Calu3 (cell line): ENCODE measurements at regions not wholly inside any gene's neighbourhood (a gene's known extent, or its start where the extent isn't known, plus 50 kb on each side); places are given as distances from the start of the nearest gene placed in this dataset.

Experiments used
- BruUV-seq: library from RNA; stranded (reverse); fragments of 400-500 nt; replicated peaks from 2 replicates; lab custom pipeline; 2021; lab: Mats Ljungman, UMichigan
- CTCF ChIA-PET: fragments of 300-600 bp; sonication (Branson Sonifier 250); formaldehyde crosslinking; loops from one replicate; lab custom pipeline; 2022; ENCODE audit warnings: antibody characterized with exemption; lab: Charles Lee
- DNase-seq: peaks from one replicate; pipeline ENCODE4 v3.0.0; 2022
- H3K27ac Mint-ChIP-seq: one replicate; pipeline ENCODE4 v1.8.0; 2022; ENCODE audit warnings: mixed read lengths; ENCODE audit not compliant: unreplicated experiment
- H3K27me3 Mint-ChIP-seq: one replicate; pipeline ENCODE4 v1.8.0; 2022; ENCODE audit warnings: mixed read lengths; ENCODE audit not compliant: unreplicated experiment
- H3K36me3 Mint-ChIP-seq: one replicate; pipeline ENCODE4 v1.8.0; 2022; ENCODE audit warnings: mild to moderate bottlenecking, moderate library complexity, mixed read lengths; ENCODE audit not compliant: insufficient read depth, unreplicated experiment
- H3K4me1 Mint-ChIP-seq: one replicate; pipeline ENCODE4 v1.8.0; 2022; ENCODE audit warnings: mild to moderate bottlenecking, low read depth, mixed read lengths; ENCODE audit not compliant: unreplicated experiment
- H3K4me3 Mint-ChIP-seq: one replicate; pipeline ENCODE4 v1.8.0; 2022; ENCODE audit warnings: mild to moderate bottlenecking, low read depth, moderate library complexity, mixed read lengths; ENCODE audit not compliant: unreplicated experiment
- H3K9me3 Mint-ChIP-seq: one replicate; pipeline ENCODE4 v1.8.0; 2022; ENCODE audit warnings: low read depth, mixed read lengths; ENCODE audit not compliant: unreplicated experiment
- CTCF ChIP-seq: fragments of 200-600 bp; IDR thresholded peaks from one replicate; pipeline ENCODE4 v1.8.0; 2022; ENCODE audit warnings: antibody characterized with exemption; ENCODE audit not compliant: unreplicated experiment
- intact Hi-C: fragments of 100-400 bp; cut with micrococcal nuclease; formaldehyde crosslinking; loops from one replicate; pipeline ENCODE4 v1.10.0; 2022; ENCODE audit not compliant: unreplicated experiment

GRCh38 chr7:41425926-41426325 lies 277.0 kb downstream of the INHBA start:
- Mint-ChIP-seq H3K27ac (no peak overlapping the region), H3K27me3 (no peaks in the 10 kb centered on the region), H3K9me3 (peaks cover 8% of the 10 kb centered on the region), H3K4me3 (no peak overlapping the region), H3K36me3 (no peaks in the 10 kb centered on the region), H3K4me1 (no peaks in the 10 kb centered on the region)
- no peak for DNase-seq
- CTCF ChIA-PET: no interaction called here
- no peak for TF ChIP-seq CTCF
- BruUV-seq: no TSS peak
- intact Hi-C loops: no loop called here

GRCh38 chr7:41421056-41421455 lies 281.8 kb downstream of the INHBA start:
- Mint-ChIP-seq H3K4me3 (no peak overlapping the region), H3K27me3 (no peaks in the 10 kb centered on the region), H3K36me3 (no peaks in the 10 kb centered on the region), H3K9me3 (no peaks in the 10 kb centered on the region), H3K4me1 (no peaks in the 10 kb centered on the region), H3K27ac (no peak overlapping the region)
- intact Hi-C loops: no loop called here
- no peak for TF ChIP-seq CTCF
- no peak for DNase-seq
- no TSS peak for BruUV-seq
- CTCF ChIA-PET: no interaction called here

- intact Hi-C loops: no loop called here
- no peak for TF ChIP-seq CTCF
- Mint-ChIP-seq H3K4me1 (no peaks in the 10 kb centered on the region), H3K4me3 (no peak overlapping the region), H3K27ac (no peak overlapping the region), H3K36me3 (no peaks in the 10 kb centered on the region), H3K27me3 (no peaks in the 10 kb centered on the region), H3K9me3 (no peaks in the 10 kb centered on the region)
- BruUV-seq: no TSS peak
- CTCF ChIA-PET: no interaction called here
- DNase-seq: no peak
These were observed 282.5 kb downstream of the INHBA start for GRCh38 chr7:41420421-41420820.

GRCh38 chr7:41418337-41418736 lies 284.6 kb downstream of the INHBA start:
- no peaks in the 10 kb centered on the region for H3K27me3 Mint-ChIP-seq
- TF ChIP-seq CTCF: no peak
- no peak for DNase-seq
- no peaks in the 10 kb centered on the region for H3K9me3 Mint-ChIP-seq
- no peaks in the 10 kb centered on the region for H3K4me1 Mint-ChIP-seq
- CTCF ChIA-PET: no interaction called here
- no TSS peak for BruUV-seq
- H3K27ac Mint-ChIP-seq: no peak overlapping the region
- no peak overlapping the region for H3K4me3 Mint-ChIP-seq
- H3K36me3 Mint-ChIP-seq: no peaks in the 10 kb centered on the region
- intact Hi-C loops: no loop called here
